Upper lobe of left lung (tissue), 4 donors: ENCODE measurements at regions not wholly inside any gene's neighbourhood (a gene's known extent, or its start where the extent isn't known, plus 50 kb on each side); places are given as distances from the start of the nearest gene placed in this dataset.

ENCODE experiments used
- CTCF ChIP-seq, 6 experiments: fragments of 450-650 bp in 4 of 6; fragments of 200-600 bp in 2 of 6; sonication (generic) in 2 of 6; IDR thresholded peaks; one replicate each; pipeline ENCODE4 v1.5.1; 2016 to 2019; ENCODE audit warnings: antibody characterized with exemption in 6 of 6
- EP300 ChIP-seq, 4 donors: sonication (generic); formaldehyde crosslinking; IDR thresholded peaks; one replicate each; pipeline ENCODE4 v1.5.1; 2017; ENCODE audit warnings: antibody characterized with exemption in 4 of 4, control low read depth in 2 of 4
- POLR2A ChIP-seq, 4 donors: fragments of 450-650 bp; IDR thresholded peaks; one replicate each; pipeline ENCODE4 v1.5.1; 2016 to 2017; ENCODE audit warnings: antibody characterized with exemption in 4 of 4, mild to moderate bottlenecking in 2 of 4
- POLR2AphosphoS5 ChIP-seq, 2 donors: sonication (generic); formaldehyde crosslinking; IDR thresholded peaks; one replicate each; pipeline ENCODE4 v1.5.1; 2017; ENCODE audit warnings: antibody characterized with exemption in 2 of 2

GRCh38 chr2:14255135-14255820, 377.2 kb upstream of the LRATD1 start:
- TF ChIP-seq POLR2AphosphoS5 (IDR thresholded peaks at IDR 0.05), result no peak
- TF ChIP-seq POLR2A (IDR thresholded peaks at IDR 0.05), result no peak
- no peak for TF ChIP-seq CTCF (IDR thresholded peaks at IDR 0.05)
- TF ChIP-seq EP300 (IDR thresholded peaks at IDR 0.05), result no peak
